ENCODE measurements at regions not wholly inside any gene's neighbourhood (a gene's known extent, or its start where the extent isn't known, plus 50 kb on each side); places are given as distances from the start of the nearest gene placed in this dataset.

DNA sequence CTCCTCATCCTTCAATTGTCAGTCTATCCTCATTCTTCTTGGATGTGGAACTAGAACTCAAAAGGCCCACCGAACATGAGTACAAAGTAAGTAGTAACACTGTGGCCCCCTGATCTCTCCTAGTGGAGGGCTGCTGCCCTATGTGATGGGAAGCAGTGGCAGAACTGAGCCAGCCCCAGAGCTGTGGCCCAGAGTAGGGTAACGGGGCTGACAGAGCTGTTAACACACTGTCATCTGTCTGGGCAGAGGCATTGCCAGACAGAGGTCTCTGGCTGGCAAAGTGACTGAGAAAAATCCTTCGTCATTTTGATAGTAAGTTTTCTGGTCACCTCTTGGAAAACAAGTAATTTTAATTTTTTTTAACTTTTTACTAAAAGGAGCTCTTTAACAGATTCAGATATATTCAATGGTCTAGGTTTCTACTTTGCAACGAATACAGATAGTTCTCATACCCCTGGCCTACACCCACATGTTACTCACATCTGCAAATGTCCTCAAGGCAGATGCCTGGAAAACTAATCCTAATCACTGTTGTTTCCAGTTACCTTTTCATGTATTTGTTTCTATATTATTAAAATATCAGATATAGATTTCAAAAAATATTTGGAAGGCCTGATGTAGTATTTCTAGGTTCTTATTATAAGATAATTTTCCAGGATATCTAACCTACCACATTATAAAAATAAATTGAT lies 588.7 kb downstream of the CPS1 start:
- TF ChIP-seq EP300 (IDR thresholded peaks at IDR 0.05) (no peak), POLR2A (IDR thresholded peaks at IDR 0.05) (no peak), CTCF (IDR thresholded peaks at IDR 0.05) (no peak)
